DMS53 (cell line): ENCODE measurements at regions not wholly inside any gene's neighbourhood (a gene's known extent, or its start where the extent isn't known, plus 50 kb on each side); places are given as distances from the start of the nearest gene placed in this dataset.

Source experiments
- DNase-seq: peaks from one replicate; lab custom pipeline; 2025; lab: John Stamatoyannopoulos, UW

- peak; percentile 11 for DNase-seq
These were observed 877.8 kb downstream of the ANKRD7 start for GRCh38 chr7:119102291-119102690.

DNA sequence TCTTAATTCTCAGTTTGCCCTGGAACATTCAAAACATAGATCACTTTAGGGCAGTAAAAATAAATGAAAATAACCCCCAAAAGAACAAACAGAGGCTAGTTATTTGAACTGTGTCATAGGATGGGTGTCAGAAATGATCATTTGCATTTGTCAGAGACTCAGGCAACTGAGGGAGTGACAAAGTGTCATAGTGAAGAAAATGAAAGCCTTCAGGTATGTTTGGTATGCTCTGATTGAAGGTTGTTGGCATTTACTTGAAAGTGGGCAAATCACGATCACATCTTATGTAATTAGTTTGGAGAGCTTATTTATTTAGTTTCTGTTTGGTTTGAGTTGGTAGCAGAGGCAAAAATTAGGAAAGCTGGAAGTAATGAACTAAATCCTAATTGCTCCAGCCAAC lies 880.9 kb downstream of the ANKRD7 start:
- no peak for DNase-seq

DNA sequence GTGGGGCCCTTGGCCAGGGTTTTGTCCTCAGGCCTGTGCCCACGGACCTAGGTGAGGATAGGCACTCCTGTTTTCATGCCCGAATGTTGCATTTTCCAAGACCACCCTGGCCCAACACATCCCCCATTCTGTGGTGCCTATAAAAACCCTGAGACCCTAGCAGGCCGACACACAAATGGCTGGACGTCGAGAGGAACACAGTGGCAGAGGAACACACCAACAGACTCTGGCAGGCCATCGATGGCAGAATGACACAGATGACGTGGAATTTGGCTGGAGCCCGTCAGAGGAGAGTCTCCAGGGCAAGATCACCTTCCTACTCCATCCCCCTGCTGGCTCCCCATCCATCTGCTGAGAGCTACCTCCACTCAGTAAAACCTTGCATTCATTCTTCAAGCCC lies 898.8 kb downstream of the ANKRD7 start:
- no peak for DNase-seq

DNA sequence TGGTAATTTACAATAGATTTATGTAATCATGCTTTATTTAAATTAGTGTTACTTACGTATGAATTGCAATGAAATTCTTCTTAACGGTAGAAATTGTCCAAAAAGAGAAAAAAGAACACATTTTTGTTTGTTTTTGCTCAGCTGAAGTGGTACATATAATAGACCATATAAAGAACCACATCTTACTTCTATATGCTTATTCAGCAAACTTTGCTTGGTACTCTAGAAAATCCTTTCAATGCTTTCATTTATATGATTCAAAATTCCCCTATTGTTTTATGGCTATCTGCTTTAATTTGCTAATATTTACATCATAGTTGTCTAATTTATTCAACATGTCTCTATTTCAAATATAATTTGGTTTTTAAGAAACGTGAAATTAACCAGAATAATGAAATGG lies 903.2 kb downstream of the ANKRD7 start:
- DNase-seq: no peak

DNA sequence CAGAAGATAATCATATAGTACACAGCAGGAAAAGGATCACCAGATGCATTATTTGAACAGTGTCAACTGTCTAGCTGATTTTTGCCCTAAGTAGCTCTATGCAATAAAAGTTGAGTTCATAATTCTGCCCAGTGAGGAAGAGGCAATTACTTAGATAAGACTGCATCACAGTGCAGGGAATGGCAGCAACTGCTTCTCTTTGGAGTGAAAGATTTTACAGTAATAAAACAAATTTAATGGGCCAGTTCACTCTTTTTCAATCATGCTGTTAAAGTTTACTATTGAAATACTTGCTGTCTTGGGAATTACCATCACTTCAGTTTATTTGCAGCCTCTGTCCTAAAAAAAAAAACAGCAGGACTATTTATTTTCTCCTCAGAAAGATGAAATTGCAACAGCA lies 907.9 kb downstream of the ANKRD7 start:
- DNase-seq: no peak

- DNase-seq: no peak
These were observed 942.9 kb downstream of the ANKRD7 start for GRCh38 chr7:119167431-119167830.

- no peak for DNase-seq
These were observed 947.5 kb downstream of the ANKRD7 start for GRCh38 chr7:119172043-119172442.

DNA sequence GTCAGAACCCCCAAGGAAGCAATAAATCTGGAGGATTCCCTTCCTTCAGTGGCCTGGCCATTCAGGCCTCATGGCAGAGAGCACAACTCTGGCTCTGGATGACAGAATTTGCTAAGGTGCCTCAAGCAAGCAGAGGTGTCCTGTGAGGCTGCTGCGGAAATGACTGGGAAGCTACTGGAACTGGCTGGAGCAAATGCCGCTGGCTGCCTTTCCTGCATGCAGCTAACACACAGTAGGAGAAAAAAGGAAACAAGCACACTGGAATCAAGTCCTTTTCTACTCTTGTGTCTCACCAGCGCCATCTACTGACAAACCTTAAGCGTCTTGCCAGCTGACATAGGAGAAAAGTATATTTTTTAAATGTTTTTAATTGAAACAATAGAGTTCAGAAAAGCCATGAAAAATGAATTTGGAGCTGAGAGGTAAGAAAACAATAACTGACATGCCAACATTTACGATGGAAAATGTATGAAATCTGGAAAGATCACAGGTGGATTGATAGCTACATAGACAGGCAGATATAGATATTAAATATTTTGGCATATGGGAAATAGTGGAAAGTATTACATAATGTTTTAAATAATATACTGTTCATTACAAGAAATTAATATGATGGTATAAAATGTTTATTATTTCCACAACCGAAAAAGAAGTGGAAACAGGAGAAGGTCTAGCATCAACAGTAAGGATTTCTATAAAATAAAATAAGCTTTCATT lies 951.6 kb downstream of the ANKRD7 start:
- DNase-seq: peak; percentile 93

DNA sequence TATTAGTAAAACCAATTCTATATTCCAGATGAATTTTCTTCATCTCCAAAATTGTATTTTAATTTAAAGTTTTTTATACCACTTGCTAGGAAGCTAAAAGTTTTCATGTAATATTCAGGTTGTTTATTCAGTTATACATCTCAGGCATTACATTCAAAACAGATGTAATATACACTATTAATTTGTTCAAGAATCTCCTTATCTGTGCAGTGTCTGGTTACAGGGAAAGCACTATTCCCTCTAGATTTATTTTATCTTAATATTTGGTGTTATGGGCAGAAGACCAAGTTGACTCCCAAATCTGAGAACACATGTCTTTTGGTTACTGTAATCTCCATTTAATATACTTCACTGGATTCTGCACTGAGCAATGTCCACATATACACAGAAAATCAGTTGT lies 953.4 kb downstream of the ANKRD7 start:
- no peak for DNase-seq

- no peak for DNase-seq
These were observed 959.8 kb downstream of the ANKRD7 start for GRCh38 chr7:119184124-119184788.

DNA sequence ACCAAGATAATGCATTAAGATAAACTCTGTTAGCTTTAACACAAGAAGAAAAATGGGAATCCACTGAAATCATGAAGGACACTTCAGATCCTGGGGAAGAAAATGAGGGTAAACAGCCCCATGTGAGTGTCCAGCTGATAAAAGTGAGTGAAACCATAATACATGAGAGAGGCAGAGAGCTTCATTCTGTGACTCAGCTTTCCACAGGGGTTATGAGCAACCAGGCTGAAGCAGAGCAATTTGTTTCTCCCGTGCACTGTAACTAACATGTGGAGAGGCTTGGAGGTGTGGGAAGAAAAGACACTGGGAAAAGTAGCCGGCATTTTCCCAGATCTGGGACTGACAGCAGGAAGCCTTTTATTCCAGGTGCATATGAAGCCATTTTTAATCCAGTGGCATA lies 971.7 kb downstream of the ANKRD7 start:
- no peak for DNase-seq

- DNase-seq: no peak
These were observed 972.8 kb downstream of the ANKRD7 start for GRCh38 chr7:119197172-119197876.

DNA sequence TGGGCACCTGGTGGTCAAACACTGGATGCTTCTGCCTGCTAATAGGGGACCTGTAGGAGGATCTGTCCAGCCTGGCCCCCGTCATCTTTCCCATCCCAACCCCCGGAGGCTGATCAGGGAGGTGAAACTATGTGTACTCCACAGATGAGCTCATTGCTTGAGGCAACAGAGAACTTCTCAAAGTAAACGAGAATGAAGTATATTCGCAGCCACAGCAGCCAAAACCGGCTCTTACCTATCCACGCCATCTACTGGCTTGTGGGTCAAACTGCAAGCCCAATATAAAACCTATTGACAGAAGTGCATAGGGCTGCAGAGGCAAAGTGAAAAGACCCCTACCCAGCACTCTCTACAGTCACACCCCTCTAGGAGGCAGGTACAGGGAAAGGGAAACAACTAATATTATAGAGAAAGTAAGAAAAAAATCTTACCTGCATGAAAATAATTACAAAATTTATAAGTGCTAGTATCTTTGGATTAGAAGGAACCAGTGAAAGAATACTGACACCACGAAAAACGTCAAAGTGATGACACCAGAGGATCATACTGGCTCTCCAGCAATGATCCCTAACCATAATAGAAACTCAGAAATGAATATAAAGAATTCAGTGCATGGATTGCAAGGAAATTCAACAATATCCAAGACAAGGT lies 973.5 kb downstream of the ANKRD7 start:
- peak; percentile 91 for DNase-seq

DNA sequence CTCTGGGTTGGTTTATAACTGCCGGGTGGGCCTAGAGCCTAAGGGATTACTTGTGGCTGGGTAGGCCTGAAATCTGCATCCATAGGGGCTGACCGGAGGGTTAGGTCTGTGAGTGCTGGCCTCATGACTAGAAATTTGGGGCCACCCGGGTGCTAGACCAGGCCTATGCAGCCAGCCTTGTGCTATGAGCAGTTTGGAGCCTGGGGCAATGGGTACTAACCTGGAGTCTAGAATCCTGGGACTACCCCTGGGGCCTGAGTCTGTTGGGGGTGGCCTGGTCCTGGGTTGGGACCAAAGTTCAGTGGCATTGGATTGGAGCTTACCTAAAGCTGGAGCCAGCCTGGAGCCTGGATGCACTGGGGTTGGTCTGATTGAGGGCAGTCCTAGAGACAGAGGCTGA lies 995.2 kb downstream of the ANKRD7 start:
- DNase-seq: no peak

DNA sequence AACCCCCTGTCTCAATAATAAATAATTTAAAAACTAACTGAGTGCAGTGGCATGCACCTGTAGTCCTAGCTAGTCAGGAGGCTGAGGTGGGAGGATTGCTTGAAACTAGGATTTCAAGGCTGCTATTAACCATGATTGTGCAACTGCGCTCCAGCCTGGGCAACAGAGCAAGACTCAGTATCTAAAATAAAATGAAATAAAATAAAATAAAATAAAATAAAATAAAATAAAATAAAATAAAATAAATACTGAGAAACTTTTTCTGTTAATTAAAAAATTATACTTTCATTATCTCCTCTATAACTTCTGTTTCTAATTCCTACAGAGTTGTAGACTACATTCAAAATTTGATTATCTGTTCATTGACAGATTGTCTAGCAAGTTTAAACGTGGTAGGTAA lies 999.4 kb downstream of the ANKRD7 start:
- no peak for DNase-seq

DNA sequence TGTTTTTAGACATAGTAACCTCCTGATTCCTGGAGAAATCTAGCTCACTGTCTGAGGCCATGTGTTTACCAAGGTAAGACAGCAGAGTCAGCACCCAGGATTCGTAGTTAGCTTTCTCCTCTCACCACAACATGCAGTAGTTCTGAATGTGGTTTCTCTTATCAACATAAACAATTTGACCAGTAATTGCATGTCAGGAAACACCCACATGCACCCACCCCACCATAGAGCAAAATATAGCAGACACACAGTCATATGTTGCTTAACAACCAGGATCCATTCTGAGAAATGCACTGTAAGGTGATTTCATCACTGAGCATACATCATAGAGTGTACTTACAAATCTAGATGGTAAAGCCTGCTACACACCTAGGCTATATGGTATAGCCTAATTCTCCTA lies 1004.0 kb downstream of the ANKRD7 start:
- no peak for DNase-seq

DNA sequence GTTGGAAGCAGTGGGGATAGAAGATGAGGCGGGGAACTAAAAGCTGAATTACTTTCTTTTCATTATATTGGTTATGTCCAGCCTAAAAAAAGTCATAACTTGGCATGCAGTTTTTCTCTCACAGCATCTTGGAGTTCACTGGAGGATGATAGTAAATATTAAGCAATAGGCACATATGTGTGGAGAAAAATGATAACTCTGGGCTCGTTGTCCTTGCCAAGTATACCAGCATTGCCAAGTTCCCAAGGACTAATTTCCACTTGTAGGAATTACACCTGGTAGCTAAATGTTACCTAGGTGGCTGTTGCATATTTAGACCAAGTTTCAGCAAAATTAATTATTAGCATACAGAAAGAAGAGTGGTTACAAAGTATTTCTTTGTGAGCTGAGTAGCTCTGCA lies 1007.6 kb downstream of the ANKRD7 start:
- DNase-seq: no peak

DNA sequence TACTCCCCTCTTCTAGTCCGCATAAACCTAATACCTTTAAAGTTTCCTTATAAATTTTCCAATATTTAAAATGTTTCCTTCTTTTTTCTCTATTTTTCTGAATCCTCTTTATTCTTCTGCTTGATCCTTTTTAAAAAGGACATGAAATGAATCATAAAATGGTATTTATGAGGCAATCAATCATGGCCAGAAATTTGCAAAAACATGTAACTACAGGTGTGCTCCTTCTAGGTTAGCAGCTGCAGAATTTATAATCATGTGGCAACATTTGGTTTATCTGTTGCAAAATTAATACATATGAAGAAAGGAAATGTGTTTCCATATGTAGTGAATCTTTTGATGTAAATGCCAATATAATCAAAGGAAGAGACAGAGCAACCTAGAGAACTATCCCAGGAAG lies 1008.5 kb downstream of the ANKRD7 start:
- DNase-seq: no peak

DNA sequence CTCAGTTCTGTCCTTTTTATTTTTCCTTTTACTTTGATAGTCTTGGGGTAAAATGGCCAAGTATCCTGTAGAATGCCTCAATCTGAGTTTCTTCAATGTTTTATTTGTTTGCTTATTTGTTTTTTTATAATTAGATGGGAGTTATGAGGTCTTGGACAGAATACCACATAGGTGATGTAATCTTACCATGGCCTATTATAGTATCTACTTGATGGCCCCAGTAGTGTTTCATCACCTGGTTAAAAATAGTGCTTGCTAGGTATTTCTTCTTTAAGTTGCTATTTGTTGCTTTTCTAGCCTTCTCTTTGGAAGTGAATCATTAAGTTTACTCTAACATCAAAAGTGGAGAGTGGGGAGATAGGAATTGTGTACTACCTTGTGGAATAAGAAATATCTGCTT lies 1020.0 kb upstream of the KCND2 start:
- peak; percentile 26 for DNase-seq

- peak; percentile 35 for DNase-seq
These were observed 1018.2 kb upstream of the KCND2 start for GRCh38 chr7:119254742-119255141.

DNA sequence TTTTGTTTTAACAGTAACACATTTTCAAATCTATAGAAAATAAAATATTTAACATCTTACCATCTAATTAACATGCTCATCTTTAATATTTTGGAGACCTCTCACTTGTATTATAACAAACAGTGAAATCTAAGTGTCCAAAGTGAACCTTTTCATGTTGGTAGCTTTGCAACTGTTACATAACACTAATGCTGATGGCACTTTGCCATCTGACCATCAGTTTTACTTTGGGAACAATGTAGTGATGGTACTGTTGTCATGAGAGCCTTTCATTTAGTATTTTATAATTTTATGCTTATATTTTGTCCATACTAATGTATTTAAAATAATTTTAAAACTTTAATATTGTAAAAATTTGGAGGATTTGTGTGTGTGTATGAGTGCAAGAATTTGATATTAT lies 1017.0 kb upstream of the KCND2 start:
- peak; percentile 61 for DNase-seq

DNA sequence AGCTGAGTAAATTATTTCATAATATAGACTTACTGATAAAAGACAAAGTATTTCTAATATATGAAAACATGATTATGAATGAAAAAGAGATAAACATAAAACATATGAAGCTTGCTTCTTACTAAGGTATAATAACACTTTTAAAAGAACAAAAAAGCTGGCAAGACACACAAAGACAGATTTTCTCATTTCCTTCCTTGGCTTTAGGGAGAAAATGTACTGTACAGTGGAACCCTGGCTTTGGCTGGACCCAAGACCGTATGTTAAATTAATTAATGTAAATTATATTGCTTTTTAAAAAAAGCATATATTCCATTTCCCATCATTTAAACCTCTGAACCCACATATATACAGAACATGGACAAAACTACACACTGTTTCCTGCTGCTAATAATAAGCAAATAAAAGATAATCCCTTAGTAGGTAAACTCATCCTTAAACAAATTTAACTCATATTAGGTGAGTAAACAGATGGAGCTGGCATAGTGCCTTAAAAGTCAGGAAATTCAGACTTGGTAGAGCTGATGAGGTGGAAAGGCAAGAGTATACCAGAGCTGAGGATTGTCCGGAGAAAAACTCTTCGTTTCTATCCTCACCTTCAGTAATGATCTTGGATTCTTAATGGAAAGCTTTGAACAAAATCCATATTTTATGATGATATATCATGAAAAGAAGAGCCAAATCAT lies 1016.4 kb upstream of the KCND2 start:
- peak; percentile 95 for DNase-seq
